ENCODE measurements at regions not wholly inside any gene's neighbourhood (a gene's known extent, or its start where the extent isn't known, plus 50 kb on each side); places are given as distances from the start of the nearest gene placed in this dataset.

DNA sequence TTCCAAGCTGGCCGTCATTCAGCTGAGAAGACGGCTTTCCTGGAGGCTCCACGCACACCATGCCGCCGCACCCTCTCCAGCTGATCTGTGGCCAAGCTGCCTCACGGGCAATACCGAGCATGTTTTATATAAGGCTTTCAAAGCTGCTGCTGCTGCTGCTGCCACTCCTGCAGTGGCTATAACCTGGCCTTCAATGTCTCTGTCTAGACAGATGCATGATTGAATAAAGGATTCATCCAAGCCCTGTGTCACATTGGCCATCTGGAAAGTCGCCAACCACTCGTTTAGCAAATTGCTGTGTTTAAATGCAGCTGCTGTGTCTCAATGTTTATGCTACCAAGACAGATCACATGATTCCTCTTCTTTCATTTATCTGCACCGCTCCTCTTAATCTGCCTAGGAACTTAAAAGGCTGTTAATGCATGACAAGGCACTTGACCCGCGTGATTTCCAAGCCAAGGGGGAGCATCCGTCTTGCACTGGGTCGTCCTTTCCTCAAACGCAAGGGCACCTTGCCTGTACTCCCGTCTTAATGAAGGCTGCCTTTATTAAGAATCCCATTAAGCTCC, 114.3 kb downstream of the TEX26 start:
- TF ChIP-seq POLR2AphosphoS5 (IDR thresholded peaks at IDR 0.05) = peak in 2 of 3 donors; percentile 18 to 44
- TF ChIP-seq, protein P1, sequence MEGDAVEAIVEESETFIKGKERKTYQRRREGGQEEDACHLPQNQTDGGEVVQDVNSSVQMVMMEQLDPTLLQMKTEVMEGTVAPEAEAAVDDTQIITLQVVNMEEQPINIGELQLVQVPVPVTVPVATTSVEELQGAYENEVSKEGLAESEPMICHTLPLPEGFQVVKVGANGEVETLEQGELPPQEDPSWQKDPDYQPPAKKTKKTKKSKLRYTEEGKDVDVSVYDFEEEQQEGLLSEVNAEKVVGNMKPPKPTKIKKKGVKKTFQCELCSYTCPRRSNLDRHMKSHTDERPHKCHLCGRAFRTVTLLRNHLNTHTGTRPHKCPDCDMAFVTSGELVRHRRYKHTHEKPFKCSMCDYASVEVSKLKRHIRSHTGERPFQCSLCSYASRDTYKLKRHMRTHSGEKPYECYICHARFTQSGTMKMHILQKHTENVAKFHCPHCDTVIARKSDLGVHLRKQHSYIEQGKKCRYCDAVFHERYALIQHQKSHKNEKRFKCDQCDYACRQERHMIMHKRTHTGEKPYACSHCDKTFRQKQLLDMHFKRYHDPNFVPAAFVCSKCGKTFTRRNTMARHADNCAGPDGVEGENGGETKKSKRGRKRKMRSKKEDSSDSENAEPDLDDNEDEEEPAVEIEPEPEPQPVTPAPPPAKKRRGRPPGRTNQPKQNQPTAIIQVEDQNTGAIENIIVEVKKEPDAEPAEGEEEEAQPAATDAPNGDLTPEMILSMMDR (IDR thresholded peaks at IDR 0.05) = no peak
- TF ChIP-seq EP300 (IDR thresholded peaks at IDR 0.05; ENCODE audit: low read depth) = no peak

Measured in transverse colon (tissue), 4 donors.